ENCODE measurements at regions not wholly inside any gene's neighbourhood (a gene's known extent, or its start where the extent isn't known, plus 50 kb on each side); places are given as distances from the start of the nearest gene placed in this dataset.
A peak's percentile ranks its signal among the peaks of the same experiment; 100 is the strongest.

DNA sequence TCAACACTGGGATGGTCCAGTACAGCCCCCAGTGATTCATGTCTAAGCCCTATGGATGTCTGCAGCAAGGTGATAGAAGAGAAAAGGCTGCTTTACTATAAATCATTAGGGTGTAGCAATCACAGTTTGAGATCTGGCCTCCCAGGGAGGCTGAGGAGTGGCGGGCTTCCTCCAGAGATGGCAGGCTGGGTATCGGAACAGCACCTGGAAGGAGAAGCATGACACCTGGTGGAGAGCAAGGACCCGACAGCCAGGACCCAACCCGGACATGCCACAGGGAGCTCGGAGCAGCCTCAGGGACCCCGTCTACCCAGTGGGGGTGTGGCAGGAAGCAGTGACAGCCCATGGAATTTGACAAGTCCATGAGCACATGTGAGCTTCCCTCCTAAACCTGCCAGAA lies 114.8 kb upstream of the CD93 start:
- TF ChIP-seq HCFC1 (IDR thresholded peaks at IDR 0.05; ENCODE audit: low read length) = no peak
- TF ChIP-seq POLR2A (IDR thresholded peaks at IDR 0.05; ENCODE audit: low read depth, low read length) = no peak
- TF ChIP-seq POLR2AphosphoS5 (IDR thresholded peaks at IDR 0.05; ENCODE audit: low read length) = no peak
- no peak for TF ChIP-seq TCF7 (IDR thresholded peaks at IDR 0.05; ENCODE audit: borderline replicate concordance)
- TF ChIP-seq, protein P1, sequence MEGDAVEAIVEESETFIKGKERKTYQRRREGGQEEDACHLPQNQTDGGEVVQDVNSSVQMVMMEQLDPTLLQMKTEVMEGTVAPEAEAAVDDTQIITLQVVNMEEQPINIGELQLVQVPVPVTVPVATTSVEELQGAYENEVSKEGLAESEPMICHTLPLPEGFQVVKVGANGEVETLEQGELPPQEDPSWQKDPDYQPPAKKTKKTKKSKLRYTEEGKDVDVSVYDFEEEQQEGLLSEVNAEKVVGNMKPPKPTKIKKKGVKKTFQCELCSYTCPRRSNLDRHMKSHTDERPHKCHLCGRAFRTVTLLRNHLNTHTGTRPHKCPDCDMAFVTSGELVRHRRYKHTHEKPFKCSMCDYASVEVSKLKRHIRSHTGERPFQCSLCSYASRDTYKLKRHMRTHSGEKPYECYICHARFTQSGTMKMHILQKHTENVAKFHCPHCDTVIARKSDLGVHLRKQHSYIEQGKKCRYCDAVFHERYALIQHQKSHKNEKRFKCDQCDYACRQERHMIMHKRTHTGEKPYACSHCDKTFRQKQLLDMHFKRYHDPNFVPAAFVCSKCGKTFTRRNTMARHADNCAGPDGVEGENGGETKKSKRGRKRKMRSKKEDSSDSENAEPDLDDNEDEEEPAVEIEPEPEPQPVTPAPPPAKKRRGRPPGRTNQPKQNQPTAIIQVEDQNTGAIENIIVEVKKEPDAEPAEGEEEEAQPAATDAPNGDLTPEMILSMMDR (IDR thresholded peaks at IDR 0.05 in 2 of 3, conservative IDR thresholded peaks at IDR 0.05 in 1 of 3; ENCODE audit: control insufficient read depth in 2 of 3, extremely low read depth in 1 of 3, insufficient read depth in 1 of 3, low read depth in 3 of 3, low read length in 3 of 3) = peak; percentile 36 to 54 (median 40); a peak in 5 of 6 replicates
- no peak for TF ChIP-seq SIN3A (IDR thresholded peaks at IDR 0.05; ENCODE audit: low read depth, low read length)
- no peak for TF ChIP-seq RBBP5 (conservative IDR thresholded peaks at IDR 0.05)
- no peak for TF ChIP-seq BHLHE40 (IDR thresholded peaks at IDR 0.05; ENCODE audit: borderline replicate concordance in 1 of 2, low read depth in 2 of 2, low read length in 1 of 2)
- TF ChIP-seq TARDBP (IDR thresholded peaks at IDR 0.05; ENCODE audit: borderline replicate concordance) = no peak
- TF ChIP-seq TAF1 (IDR thresholded peaks at IDR 0.05; ENCODE audit: borderline replicate concordance, low read depth, low read length) = no peak
- no peak for TF ChIP-seq POLR2AphosphoS2 (IDR thresholded peaks at IDR 0.05; ENCODE audit: low read depth, low read length)

All from GM12878 (cell line).